H1 (cell line): ENCODE measurements at regions not wholly inside any gene's neighbourhood (a gene's known extent, or its start where the extent isn't known, plus 50 kb on each side); places are given as distances from the start of the nearest gene placed in this dataset.

Experiments
- CTCF ChIA-PET: fragments of 300-600 bp; sonication (Branson Sonifier 250); formaldehyde crosslinking; loops from one replicate; lab custom pipeline; 2021; ENCODE audit not compliant: partially characterized antibody; lab: Charles Lee
- POLR2A ChIA-PET: fragments of 300-600 bp; sonication (Branson Sonifier 250); formaldehyde crosslinking; loops from one replicate; lab custom pipeline; 2021; ENCODE audit warnings: inconsistent platforms; ENCODE audit not compliant: partially characterized antibody; lab: Charles Lee
- DNase-seq, 2 experiments: peaks; one replicate each; pipeline versions ENCODE4 v3.0.0 to v3.0.0-alpha.2; 2010 to 2022; ENCODE audit warnings: low spot score in 2 of 2, low read depth in 1 of 2, mixed read lengths in 1 of 2
- FAIRE-seq: peaks from 2 replicates; lab custom pipeline; 2011; peaks lifted over from hg19 to GRCh38; lab: Jason Lieb, UNC
- H2AFZ ChIP-seq: 2 replicates; pipeline ENCODE4 v1.8.1; 2012; ENCODE audit warnings: low read length, inconsistent platforms
- H2AK5ac ChIP-seq: 2 replicates; pipeline ENCODE4 v1.6.1; 2013; ENCODE audit warnings: low read depth, low read length
- H2BK120ac ChIP-seq: replicated peaks from 2 replicates; pipeline ENCODE3; 2013; ENCODE audit warnings: low read depth, low read length, inconsistent platforms
- H2BK12ac ChIP-seq: 2 replicates; pipeline ENCODE4 v1.6.1; 2013; ENCODE audit warnings: low read depth, low read length
- H2BK15ac ChIP-seq: 2 replicates; pipeline ENCODE4 v1.6.1; 2013; ENCODE audit warnings: low read length
- H2BK20ac ChIP-seq: 2 replicates; pipeline ENCODE4 v1.6.1; 2013; ENCODE audit warnings: low read length
- H2BK5ac ChIP-seq: 2 replicates; pipeline ENCODE4 v1.6.1; 2013; ENCODE audit warnings: low read depth, low read length
- H3K14ac ChIP-seq: 2 replicates; pipeline ENCODE4 v1.6.1; 2013; ENCODE audit warnings: inconsistent platforms; ENCODE audit not compliant: insufficient read length
- H3K18ac ChIP-seq: 2 replicates; pipeline ENCODE4 v1.6.1; 2013; ENCODE audit warnings: low read length; ENCODE audit errors: extremely low read depth
- H3K23ac ChIP-seq: 2 replicates; pipeline ENCODE4 v1.6.1; 2013; ENCODE audit warnings: inconsistent platforms; ENCODE audit not compliant: insufficient read length
- H3K23me2 ChIP-seq: 2 replicates; pipeline ENCODE4 v1.6.1; 2013; ENCODE audit warnings: low read depth, low read length
- H3K27ac ChIP-seq: 2 replicates; pipeline ENCODE4 v1.6.1; 2011; ENCODE audit warnings: low read depth, low read length, inconsistent platforms
- H3K27me3 ChIP-seq, 4 experiments: replicated peaks in 1 of 4; 1 replicate in 1 of 4; 2 replicates in 3 of 4; pipeline versions ENCODE4 v1.6.1 to v1.8.1; 2011 to 2013; ENCODE audit warnings: low read length in 3 of 4, mild to moderate bottlenecking in 3 of 4, inconsistent platforms in 2 of 4, mixed read lengths in 2 of 4, moderate library complexity in 1 of 4; ENCODE audit not compliant: control insufficient read depth in 3 of 4, insufficient read depth in 3 of 4; ENCODE audit errors: extremely low read depth in 1 of 4
- H3K36me3 ChIP-seq, 4 experiments: 2 replicates each; pipeline versions ENCODE4 v1.6.1 to v1.8.1; 2011 to 2013; ENCODE audit warnings: mild to moderate bottlenecking in 4 of 4, low read length in 3 of 4, moderate library complexity in 2 of 4, control low read depth in 1 of 4, inconsistent platforms in 1 of 4; ENCODE audit not compliant: insufficient read depth in 4 of 4, control insufficient read depth in 2 of 4
- H3K4ac ChIP-seq: replicated peaks from 2 replicates; pipeline ENCODE3; 2013; ENCODE audit warnings: low read length, low read depth, mixed read lengths, inconsistent platforms; ENCODE audit not compliant: insufficient read length
- H3K4me1 ChIP-seq, 4 experiments: replicated peaks in 1 of 4; 1 replicate in 1 of 4; 2 replicates in 3 of 4; pipeline versions ENCODE4 v1.6.1 to v1.8.1; 2011 to 2013; ENCODE audit warnings: low read length in 3 of 4, inconsistent platforms in 2 of 4, mixed read lengths in 1 of 4; ENCODE audit not compliant: insufficient read depth in 4 of 4, control insufficient read depth in 3 of 4
- H3K4me2 ChIP-seq, 2 experiments: 2 replicates each; pipeline versions ENCODE4 v1.6.1 to v1.8.1; 2011 to 2013; ENCODE audit warnings: low read depth in 2 of 2, low read length in 2 of 2, control low read depth in 1 of 2, inconsistent platforms in 1 of 2, mild to moderate bottlenecking in 1 of 2; ENCODE audit not compliant: insufficient read depth in 1 of 2
- H3K4me3 ChIP-seq, 4 experiments: fragments of 200-600, 300-600 bp in 1 of 4; sonication (generic), shearing (Covaris generic), sonication (Bioruptor Twin) in 1 of 4; 2 replicates each; pipeline versions ENCODE4 v1.5.1 to v1.8.1; 2011 to 2016; ENCODE audit warnings: low read length in 4 of 4, low read depth in 3 of 4, control low read depth in 2 of 4, inconsistent platforms in 2 of 4, mild to moderate bottlenecking in 2 of 4, mixed read lengths in 1 of 4, moderate library complexity in 1 of 4; ENCODE audit not compliant: insufficient read depth in 2 of 4; ENCODE audit errors: extremely low read depth in 1 of 4
- H3K56ac ChIP-seq: replicated peaks from 2 replicates; pipeline ENCODE3; 2013; ENCODE audit warnings: low read depth, mild to moderate bottlenecking, mixed read lengths, low read length, inconsistent platforms; ENCODE audit not compliant: insufficient read length
- H3K79me1 ChIP-seq: 2 replicates; pipeline ENCODE4 v1.6.1; 2013; ENCODE audit warnings: low read depth, low read length, control low read depth
- H3K79me2 ChIP-seq, 2 experiments: 2 replicates each; pipeline versions ENCODE4 v1.6.1 to v1.8.1; 2012 to 2013; ENCODE audit warnings: low read length in 2 of 2, mild to moderate bottlenecking in 2 of 2, inconsistent platforms in 1 of 2; ENCODE audit not compliant: insufficient read depth in 2 of 2, control insufficient read depth in 1 of 2
- H3K9ac ChIP-seq, 4 experiments: replicated peaks in 1 of 4; 1 replicate in 1 of 4; 2 replicates in 3 of 4; pipeline versions ENCODE4 v1.6.1 to v1.8.1; 2011 to 2013; ENCODE audit warnings: low read depth in 3 of 4, low read length in 3 of 4, control low read depth in 2 of 4, mild to moderate bottlenecking in 2 of 4, moderate library complexity in 2 of 4, inconsistent platforms in 1 of 4; ENCODE audit errors: extremely low read depth in 1 of 4
- H3K9me3 ChIP-seq, 2 experiments: 2 replicates each; pipeline versions ENCODE4 v1.6.1 to v1.8.1; 2012 to 2013; ENCODE audit warnings: mild to moderate bottlenecking in 2 of 2, moderate library complexity in 2 of 2, control low read depth in 1 of 2, inconsistent platforms in 1 of 2, low read depth in 1 of 2, low read length in 1 of 2, mixed read lengths in 1 of 2; ENCODE audit not compliant: insufficient read depth in 2 of 2
- H4K20me1 ChIP-seq, 2 experiments: replicated peaks in 1 of 2; 2 replicates each; pipeline versions ENCODE3 to v1.8.1; 2011 to 2013; ENCODE audit warnings: inconsistent platforms in 2 of 2, low read length in 2 of 2, mild to moderate bottlenecking in 1 of 2; ENCODE audit not compliant: insufficient read depth in 2 of 2, control insufficient read depth in 1 of 2
- H4K5ac ChIP-seq: 2 replicates; pipeline ENCODE4 v1.6.1; 2013; ENCODE audit warnings: low read length, low read depth, mixed read lengths, inconsistent platforms; ENCODE audit not compliant: insufficient read length
- H4K8ac ChIP-seq: 2 replicates; pipeline ENCODE4 v1.8.0; 2013; ENCODE audit warnings: mild to moderate bottlenecking, moderate library complexity, low read length, inconsistent platforms; ENCODE audit not compliant: insufficient read depth; ENCODE audit errors: extremely low read depth
- H4K91ac ChIP-seq: replicated peaks from 2 replicates; pipeline ENCODE3; 2013; ENCODE audit warnings: low read length, mixed read lengths, inconsistent platforms; ENCODE audit not compliant: insufficient read length
- ASH2L ChIP-seq: fragments of 200-600, 300-600 bp; sonication (generic); IDR thresholded peaks from one replicate; pipeline ENCODE4 v1.7.1; 2017; ENCODE audit warnings: low read length
- CEBPB ChIP-seq: IDR thresholded peaks from 2 replicates; pipeline ENCODE4 v1.6.1; 2012; ENCODE audit warnings: low read depth, low read length
- CHD2 ChIP-seq: IDR thresholded peaks from 2 replicates; pipeline ENCODE4 v1.6.1; 2012; ENCODE audit warnings: low read length, improper control_type of control experiment
- CTBP2 ChIP-seq: IDR thresholded peaks from 2 replicates; pipeline ENCODE4 v1.7.0; 2011; ENCODE audit warnings: borderline replicate concordance, mild to moderate bottlenecking, moderate library complexity, mixed read lengths, low read length; ENCODE audit not compliant: insufficient read depth, insufficient read length
- FOSL1 ChIP-seq: IDR thresholded peaks from 2 replicates; pipeline ENCODE4 v1.6.1; 2011; ENCODE audit warnings: mild to moderate bottlenecking, low read depth, low read length, moderate library complexity; ENCODE audit not compliant: insufficient read depth
- HDAC2 ChIP-seq, 2 experiments: fragments of 300-600 bp in 1 of 2; sonication (generic) in 1 of 2; IDR thresholded peaks; 2 replicates each; pipeline ENCODE4 v1.6.1; 2011 to 2012; ENCODE audit warnings: low read depth in 2 of 2, low read length in 2 of 2, mild to moderate bottlenecking in 2 of 2, moderate library complexity in 2 of 2, borderline replicate concordance in 1 of 2, inconsistent platforms in 1 of 2
- JUND ChIP-seq: IDR thresholded peaks from 2 replicates; pipeline ENCODE4 v1.6.1; 2011; ENCODE audit warnings: mild to moderate bottlenecking, improper control_type of control experiment, low read length
- KDM4A ChIP-seq: IDR thresholded peaks from one replicate; pipeline ENCODE4 v1.7.1; 2012; ENCODE audit warnings: low read depth, mild to moderate bottlenecking, moderate library complexity, low read length, inconsistent platforms; ENCODE audit not compliant: severe bottlenecking
- NRF1 ChIP-seq: IDR thresholded peaks from 2 replicates; pipeline ENCODE4 v1.6.1; 2011; ENCODE audit warnings: mild to moderate bottlenecking, low read depth, low read length, improper control_type of control experiment
- SP1 ChIP-seq: IDR thresholded peaks from 2 replicates; pipeline ENCODE4 v1.6.1; 2011; ENCODE audit warnings: low read depth, low read length
- WGBS, 2 experiments: shearing (Covaris generic) in 1 of 2; methylation state at CpG; one replicate each; pipeline versions ENCODE4 v1.1.6 to v1.1.7; 2013 to 2015; ENCODE audit warnings: low lambda C conversion rate in 2 of 2, mixed read lengths in 2 of 2, inconsistent platforms in 1 of 2, low coverage in 1 of 2, missing lambda C conversion rate in 1 of 2; ENCODE audit not compliant: insufficient replicate concordance in 2 of 2, insufficient coverage in 1 of 2, insufficient read length in 1 of 2; ENCODE audit errors: extremely low coverage in 1 of 2, missing lambda C conversion rate in 1 of 2; 5-methylcytosine and 5-hydroxymethylcytosine counted together
- TF ChIP-seq, protein P1 (sequence below): IDR thresholded peaks from 2 replicates; pipeline ENCODE4 v1.6.1; 2011; ENCODE audit warnings: low read depth, mild to moderate bottlenecking, low read length; ENCODE audit not compliant: insufficient read depth
- TF ChIP-seq, protein P2 (sequence below): IDR thresholded peaks from 2 replicates; pipeline ENCODE4 v1.6.1; 2012; ENCODE audit warnings: inconsistent platforms

DNA sequence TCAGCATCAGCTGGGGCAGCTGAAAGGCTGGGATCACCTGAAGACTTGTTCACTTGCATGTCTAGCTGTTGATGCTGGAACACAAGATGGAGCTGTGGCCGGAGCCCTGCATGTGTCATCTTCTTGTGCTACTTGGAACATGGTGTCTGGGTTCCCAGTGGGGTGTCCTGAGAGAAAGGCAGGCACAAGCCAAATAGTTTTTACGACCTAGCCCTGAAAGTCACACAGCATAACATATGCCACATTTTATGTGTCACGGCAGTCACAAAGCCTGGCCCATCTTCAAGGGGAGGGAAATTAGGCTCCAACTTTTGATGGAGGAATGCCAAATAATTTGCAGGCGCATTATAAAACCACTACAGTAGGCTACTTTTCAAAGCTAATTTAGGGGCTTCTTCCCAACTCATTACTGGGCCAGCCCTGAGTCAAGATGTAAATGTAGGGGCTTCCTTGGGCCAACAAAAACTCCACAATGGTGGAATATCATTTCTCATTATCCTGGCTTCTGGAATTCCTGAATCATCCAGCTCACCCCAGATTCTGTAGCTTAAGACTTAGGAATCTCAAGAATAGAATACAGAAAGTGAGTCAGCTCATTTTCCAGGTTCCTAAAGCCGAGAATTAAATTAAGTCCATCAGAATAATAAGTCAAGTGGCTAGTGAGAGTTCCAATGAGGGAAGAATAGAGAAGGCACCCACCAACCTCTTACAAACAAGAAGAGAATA lies 543.0 kb downstream of the TNS1 start:
- CTCF ChIA-PET, result interaction anchor here (0.6 to 1.0 kb wide), 2 partner anchors 34 to 36 kb away, joined by 3 to 4 read pairs; no protein-coding TSS in a partner anchor
- FAIRE-seq, result no peak
- H3K14ac ChIP-seq, result no peak overlapping the region
- TF ChIP-seq NRF1 (no peak), FOSL1 (no peak), JUND (no peak), CEBPB (no peak), HDAC2 (IDR thresholded peaks at IDR 0.05; ENCODE audit: borderline replicate concordance in 1 of 2, low read depth in 2 of 2, low read length in 2 of 2) (no peak), KDM4A (no peak), CHD2 (no peak), SP1 (no peak), CTBP2 (no peak), ASH2L (no peak)
- TF ChIP-seq, protein P1, sequence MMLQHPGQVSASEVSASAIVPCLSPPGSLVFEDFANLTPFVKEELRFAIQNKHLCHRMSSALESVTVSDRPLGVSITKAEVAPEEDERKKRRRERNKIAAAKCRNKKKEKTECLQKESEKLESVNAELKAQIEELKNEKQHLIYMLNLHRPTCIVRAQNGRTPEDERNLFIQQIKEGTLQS, result no peak
- TF ChIP-seq, protein P2, sequence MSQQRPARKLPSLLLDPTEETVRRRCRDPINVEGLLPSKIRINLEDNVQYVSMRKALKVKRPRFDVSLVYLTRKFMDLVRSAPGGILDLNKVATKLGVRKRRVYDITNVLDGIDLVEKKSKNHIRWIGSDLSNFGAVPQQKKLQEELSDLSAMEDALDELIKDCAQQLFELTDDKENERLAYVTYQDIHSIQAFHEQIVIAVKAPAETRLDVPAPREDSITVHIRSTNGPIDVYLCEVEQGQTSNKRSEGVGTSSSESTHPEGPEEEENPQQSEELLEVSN, result no peak

More for the DNA sequence above, 543.0 kb downstream of the TNS1 start:
- no peak overlapping the region for H3K4me2 ChIP-seq
- no peaks in the 10 kb centered on the region for H4K20me1 ChIP-seq
- H2BK12ac ChIP-seq, result no peak overlapping the region
- no peak overlapping the region for H2AFZ ChIP-seq
- H3K56ac ChIP-seq, result no peak overlapping the region
- POLR2A ChIA-PET, result no interaction called here
- no peak overlapping the region for H3K23ac ChIP-seq
- no peak overlapping the region for H2BK5ac ChIP-seq
- no peaks in the 10 kb centered on the region for H3K79me1 ChIP-seq
- H3K27me3 ChIP-seq, result no peaks in the 10 kb centered on the region
- H2AK5ac ChIP-seq, result no peak overlapping the region
- H3K9me3 ChIP-seq, result no peaks in the 10 kb centered on the region
- no peaks in the 10 kb centered on the region for H3K23me2 ChIP-seq
- no peak overlapping the region for H3K4me3 ChIP-seq
- no peak overlapping the region for H4K5ac ChIP-seq
- no peak overlapping the region for H4K8ac ChIP-seq
- H3K9ac ChIP-seq, result no peak overlapping the region
- WGBS, 2 experiments, result 89% methylated on average over 5 of the region's 5 CpGs; no CpG with 5 or more reads in 1 of the 2 experiments
- DNase-seq, result no peak
- H3K4ac ChIP-seq, result no peak overlapping the region
- no peaks in the 10 kb centered on the region for H3K79me2 ChIP-seq
- H3K18ac ChIP-seq, result no peak overlapping the region
- H2BK120ac ChIP-seq, result no peak overlapping the region
- no peaks in the 10 kb centered on the region for H3K36me3 ChIP-seq
- no peak overlapping the region for H4K91ac ChIP-seq
- no peak overlapping the region for H2BK15ac ChIP-seq
- H3K4me1 ChIP-seq, result no peaks in the 10 kb centered on the region
- H2BK20ac ChIP-seq, result no peak overlapping the region
- H3K27ac ChIP-seq, result no peak overlapping the region
